Astrocyte (in vitro differentiated cells and primary cell): ENCODE measurements at regions not wholly inside any gene's neighbourhood (a gene's known extent, or its start where the extent isn't known, plus 50 kb on each side); places are given as distances from the start of the nearest gene placed in this dataset.

Source experiments
- DNase-seq: peaks from one replicate; pipeline ENCODE4 v3.0.0-alpha.2; 2010; ENCODE audit warnings: low read depth
- FAIRE-seq: peaks from 2 replicates; lab custom pipeline; 2011; peaks lifted over from hg19 to GRCh38; lab: Jason Lieb, UNC
- H2AFZ ChIP-seq: 2 replicates; pipeline ENCODE4 v1.6.0; 2012; ENCODE audit warnings: low read depth, low read length, inconsistent platforms
- H3K27ac ChIP-seq: 2 replicates; pipeline ENCODE4 v1.5.1; 2011; ENCODE audit warnings: low read depth, low read length, inconsistent platforms
- H3K27me3 ChIP-seq: 2 replicates; pipeline ENCODE4 v1.6.0; 2011; ENCODE audit warnings: low read length, inconsistent platforms; ENCODE audit not compliant: insufficient read depth
- H3K36me3 ChIP-seq: 2 replicates; pipeline ENCODE4 v1.5.1; 2011; ENCODE audit warnings: low read length, inconsistent platforms; ENCODE audit not compliant: insufficient read depth
- H3K4me1 ChIP-seq: 2 replicates; pipeline ENCODE4 v1.5.1; 2011; ENCODE audit warnings: low read length, inconsistent platforms; ENCODE audit not compliant: insufficient read depth
- H3K4me2 ChIP-seq: 2 replicates; pipeline ENCODE4 v1.6.0; 2012; ENCODE audit warnings: low read length, inconsistent platforms
- H3K4me3 ChIP-seq: 2 replicates; pipeline ENCODE4 v1.5.1; 2011; ENCODE audit warnings: low read depth, mild to moderate bottlenecking, low read length, inconsistent platforms; ENCODE audit not compliant: insufficient read depth
- H3K79me2 ChIP-seq: 2 replicates; pipeline ENCODE4 v1.6.0; 2012; ENCODE audit warnings: mild to moderate bottlenecking, low read length, inconsistent platforms; ENCODE audit not compliant: insufficient read depth
- H3K9ac ChIP-seq: 2 replicates; pipeline ENCODE4 v1.6.0; 2012; ENCODE audit warnings: mild to moderate bottlenecking, low read length, inconsistent platforms
- H3K9me3 ChIP-seq: 2 replicates; pipeline ENCODE4 v1.5.1; 2012; ENCODE audit warnings: low read depth, mild to moderate bottlenecking, low read length, inconsistent platforms; ENCODE audit not compliant: insufficient read depth
- H4K20me1 ChIP-seq: 2 replicates; pipeline ENCODE4 v1.6.0; 2012; ENCODE audit warnings: low read length, inconsistent platforms; ENCODE audit not compliant: insufficient read depth
- H3K27ac Mint-ChIP-seq: one replicate; pipeline ENCODE4 v1.8.0; 2021; ENCODE audit warnings: mild to moderate bottlenecking, mixed read lengths; ENCODE audit not compliant: unreplicated experiment
- H3K27me3 Mint-ChIP-seq: one replicate; pipeline ENCODE4 v1.8.0; 2021; ENCODE audit warnings: low read depth, mixed read lengths; ENCODE audit not compliant: unreplicated experiment
- H3K36me3 Mint-ChIP-seq: one replicate; pipeline ENCODE4 v1.8.0; 2021; ENCODE audit warnings: low read depth, mixed read lengths; ENCODE audit not compliant: unreplicated experiment
- H3K4me1 Mint-ChIP-seq: one replicate; pipeline ENCODE4 v1.8.0; 2021; ENCODE audit warnings: low read depth, mixed read lengths; ENCODE audit not compliant: unreplicated experiment
- H3K4me3 Mint-ChIP-seq: one replicate; pipeline ENCODE4 v1.8.0; 2021; ENCODE audit warnings: mild to moderate bottlenecking, moderate library complexity, mixed read lengths; ENCODE audit not compliant: unreplicated experiment
- H3K9me3 Mint-ChIP-seq: one replicate; pipeline ENCODE4 v1.8.0; 2021; ENCODE audit warnings: mild to moderate bottlenecking, mixed read lengths; ENCODE audit not compliant: unreplicated experiment
- EZH2 ChIP-seq: IDR thresholded peaks from 2 replicates; pipeline ENCODE4 v1.6.1; 2012; ENCODE audit warnings: mild to moderate bottlenecking, low read length, inconsistent platforms; ENCODE audit not compliant: insufficient read depth
- TF ChIP-seq, protein P1 (sequence below): IDR thresholded peaks from 2 replicates; pipeline ENCODE4 v1.5.1; 2011; ENCODE audit warnings: low read depth, mild to moderate bottlenecking, inconsistent platforms, low read length, moderate library complexity; ENCODE audit not compliant: insufficient read depth

DNA sequence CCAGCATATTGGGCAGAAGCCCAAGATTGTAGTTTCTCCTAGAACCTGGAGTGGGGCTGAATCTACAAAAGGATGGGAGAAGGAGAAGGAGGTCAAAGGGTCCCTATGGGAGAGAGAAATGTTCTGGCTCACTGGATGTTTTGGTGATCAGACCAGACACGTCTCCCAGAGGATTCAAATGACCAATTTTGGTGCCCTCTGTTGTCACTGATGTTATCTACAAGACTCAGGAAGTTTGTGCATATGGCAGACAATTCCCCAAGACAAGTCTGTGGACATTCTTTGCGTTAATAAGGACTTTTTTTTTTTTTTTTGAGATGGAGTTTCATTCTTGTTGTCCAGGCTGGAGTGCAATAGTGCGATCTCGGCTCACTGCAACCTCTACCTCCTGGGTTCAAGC lies 137.2 kb upstream of the SMARCA2 start:
- no peak overlapping the region for H3K4me2 ChIP-seq
- no peak overlapping the region for H3K9ac ChIP-seq
- TF ChIP-seq, protein P1, sequence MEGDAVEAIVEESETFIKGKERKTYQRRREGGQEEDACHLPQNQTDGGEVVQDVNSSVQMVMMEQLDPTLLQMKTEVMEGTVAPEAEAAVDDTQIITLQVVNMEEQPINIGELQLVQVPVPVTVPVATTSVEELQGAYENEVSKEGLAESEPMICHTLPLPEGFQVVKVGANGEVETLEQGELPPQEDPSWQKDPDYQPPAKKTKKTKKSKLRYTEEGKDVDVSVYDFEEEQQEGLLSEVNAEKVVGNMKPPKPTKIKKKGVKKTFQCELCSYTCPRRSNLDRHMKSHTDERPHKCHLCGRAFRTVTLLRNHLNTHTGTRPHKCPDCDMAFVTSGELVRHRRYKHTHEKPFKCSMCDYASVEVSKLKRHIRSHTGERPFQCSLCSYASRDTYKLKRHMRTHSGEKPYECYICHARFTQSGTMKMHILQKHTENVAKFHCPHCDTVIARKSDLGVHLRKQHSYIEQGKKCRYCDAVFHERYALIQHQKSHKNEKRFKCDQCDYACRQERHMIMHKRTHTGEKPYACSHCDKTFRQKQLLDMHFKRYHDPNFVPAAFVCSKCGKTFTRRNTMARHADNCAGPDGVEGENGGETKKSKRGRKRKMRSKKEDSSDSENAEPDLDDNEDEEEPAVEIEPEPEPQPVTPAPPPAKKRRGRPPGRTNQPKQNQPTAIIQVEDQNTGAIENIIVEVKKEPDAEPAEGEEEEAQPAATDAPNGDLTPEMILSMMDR: no peak
- TF ChIP-seq EZH2: no peak
- H3K79me2 ChIP-seq: no peaks in the 10 kb centered on the region
- H3K27ac Mint-ChIP-seq: no peak overlapping the region
- DNase-seq: no peak
- H3K4me1 ChIP-seq: no peaks in the 10 kb centered on the region
- H4K20me1 ChIP-seq: no peaks in the 10 kb centered on the region
- no peaks in the 10 kb centered on the region for H3K9me3 ChIP-seq
- no peaks in the 10 kb centered on the region for H3K36me3 ChIP-seq
- H2AFZ ChIP-seq: no peak overlapping the region
- H3K36me3 Mint-ChIP-seq: no peaks in the 10 kb centered on the region
- H3K27me3 Mint-ChIP-seq: peaks cover 2% of the 10 kb centered on the region
- H3K4me3 ChIP-seq: no peak overlapping the region
- H3K9me3 Mint-ChIP-seq: no peaks in the 10 kb centered on the region
- H3K4me3 Mint-ChIP-seq: no peak overlapping the region
- peaks cover 4% of the 10 kb centered on the region for H3K4me1 Mint-ChIP-seq
- no peak for FAIRE-seq
- no peak overlapping the region for H3K27ac ChIP-seq
- no peaks in the 10 kb centered on the region for H3K27me3 ChIP-seq

DNA sequence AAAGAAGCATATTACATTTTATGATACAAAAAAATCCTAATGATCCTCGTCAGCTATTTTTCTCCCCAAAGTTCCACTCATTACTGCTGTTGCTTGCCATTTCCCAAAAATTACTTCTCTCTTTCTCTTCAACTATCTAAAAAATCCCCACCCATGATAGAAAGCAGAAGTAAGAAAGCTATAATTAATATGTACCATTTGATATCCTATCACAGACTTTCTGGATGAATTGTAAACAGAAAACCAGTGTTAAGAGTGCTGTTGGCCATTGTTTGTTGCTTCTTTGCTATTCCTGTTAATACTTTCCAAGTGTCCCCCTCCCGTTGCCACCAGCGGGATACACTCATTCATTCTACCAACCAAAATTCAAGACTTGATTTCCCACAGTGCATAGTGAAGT lies 136.3 kb upstream of the SMARCA2 start:
- TF ChIP-seq, protein P1: no peak
- no peak for TF ChIP-seq EZH2
- H3K9ac ChIP-seq: no peak overlapping the region
- no peak for FAIRE-seq
- Mint-ChIP-seq H3K9me3 (no peaks in the 10 kb centered on the region), H3K27ac (no peak overlapping the region), H3K36me3 (no peaks in the 10 kb centered on the region), H3K27me3 (peaks cover 2% of the 10 kb centered on the region), H3K4me3 (no peak overlapping the region), H3K4me1 (peaks cover 4% of the 10 kb centered on the region)
- no peaks in the 10 kb centered on the region for H3K36me3 ChIP-seq
- no peaks in the 10 kb centered on the region for H3K4me1 ChIP-seq
- no peak overlapping the region for H3K27ac ChIP-seq
- no peak for DNase-seq
- H3K27me3 ChIP-seq: no peaks in the 10 kb centered on the region
- H3K4me3 ChIP-seq: no peak overlapping the region
- no peak overlapping the region for H2AFZ ChIP-seq
- H3K79me2 ChIP-seq: no peaks in the 10 kb centered on the region
- H4K20me1 ChIP-seq: no peaks in the 10 kb centered on the region
- H3K4me2 ChIP-seq: no peak overlapping the region
- H3K9me3 ChIP-seq: no peaks in the 10 kb centered on the region

DNA sequence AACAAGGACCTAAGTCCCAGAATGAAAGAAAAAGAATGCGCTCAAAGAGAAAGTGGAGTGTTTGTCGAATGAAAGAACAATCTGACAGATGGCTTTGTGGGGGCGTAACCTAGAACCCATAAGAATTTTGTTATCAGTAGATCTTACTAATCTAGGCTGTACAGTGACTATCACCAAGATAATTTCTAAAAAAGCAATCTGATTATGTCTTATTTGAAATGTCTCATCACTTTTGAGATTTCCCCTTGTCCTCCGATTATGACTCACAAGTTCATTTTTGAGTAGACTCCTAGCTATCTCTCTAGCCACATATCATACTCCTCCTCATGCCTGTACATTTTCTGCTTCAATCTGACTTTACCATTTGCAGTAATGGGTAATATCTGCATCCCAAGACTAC lies 135.6 kb upstream of the SMARCA2 start:
- Histone ChIP-seq H3K9me3 (no peaks in the 10 kb centered on the region), H2AFZ (no peak overlapping the region), H3K9ac (no peak overlapping the region), H3K4me2 (no peak overlapping the region), H4K20me1 (no peaks in the 10 kb centered on the region), H3K36me3 (no peaks in the 10 kb centered on the region), H3K79me2 (no peaks in the 10 kb centered on the region), H3K4me1 (no peaks in the 10 kb centered on the region), H3K27ac (no peak overlapping the region), H3K4me3 (no peak overlapping the region), H3K27me3 (no peaks in the 10 kb centered on the region)
- Mint-ChIP-seq H3K4me1 (peaks cover 4% of the 10 kb centered on the region), H3K9me3 (no peaks in the 10 kb centered on the region), H3K36me3 (no peaks in the 10 kb centered on the region), H3K27ac (no peak overlapping the region), H3K27me3 (peaks cover under 1% of the 10 kb centered on the region), H3K4me3 (no peak overlapping the region)
- FAIRE-seq (no peak), DNase-seq (no peak)
- TF ChIP-seq, protein P1: no peak
- no peak for TF ChIP-seq EZH2
